Skeletal muscle cell (primary cell): ENCODE measurements at regions not wholly inside any gene's neighbourhood (a gene's known extent, or its start where the extent isn't known, plus 50 kb on each side); places are given as distances from the start of the nearest gene placed in this dataset.

Experiments used
- DNase-seq: peaks from one replicate; pipeline ENCODE4 v3.0.0-alpha.2; 2010; ENCODE audit warnings: low read depth
- H3K4me3 ChIP-seq: 2 replicates; pipeline ENCODE4 v1.5.1; 2011; ENCODE audit warnings: low read depth, mild to moderate bottlenecking, control low read depth, low read length, moderate library complexity

- no peak overlapping the region for H3K4me3 ChIP-seq
- no peak for DNase-seq
Observed at GRCh38 chr3:16089521-16089920, 85.0 kb upstream of the GALNT15 start.

GRCh38 chr3:16090024-16090423, 84.5 kb upstream of the GALNT15 start:
- DNase-seq: peak; percentile 94
- no peak overlapping the region for H3K4me3 ChIP-seq

- H3K4me3 ChIP-seq: no peak overlapping the region
- DNase-seq: no peak
Observed at GRCh38 chr3:16090706-16091105, 83.8 kb upstream of the GALNT15 start.

GRCh38 chr3:16092923-16093322, 81.6 kb upstream of the GALNT15 start:
- DNase-seq: no peak
- H3K4me3 ChIP-seq: no peak overlapping the region

- H3K4me3 ChIP-seq: no peak overlapping the region
- DNase-seq: no peak
Observed at GRCh38 chr3:16101295-16102186, 72.9 kb upstream of the GALNT15 start.

- H3K4me3 ChIP-seq: no peak overlapping the region
- DNase-seq: no peak
Observed at GRCh38 chr3:16102187-16102561, 72.3 kb upstream of the GALNT15 start.

- no peak overlapping the region for H3K4me3 ChIP-seq
- peak; percentile 47 for DNase-seq
Observed at GRCh38 chr3:16102905-16103364, 71.5 kb upstream of the GALNT15 start.

- peak; percentile 48 for DNase-seq
- no peak overlapping the region for H3K4me3 ChIP-seq
Observed at GRCh38 chr3:16103472-16103871, 71.0 kb upstream of the GALNT15 start.

GRCh38 chr3:16104156-16104555, 70.3 kb upstream of the GALNT15 start:
- no peak for DNase-seq
- no peak overlapping the region for H3K4me3 ChIP-seq

GRCh38 chr3:16106050-16106449, 68.4 kb upstream of the GALNT15 start:
- DNase-seq: no peak
- H3K4me3 ChIP-seq: no peak overlapping the region

- H3K4me3 ChIP-seq: no peak overlapping the region
- no peak for DNase-seq
Observed at GRCh38 chr3:16108424-16108823, 66.1 kb upstream of the GALNT15 start.

- H3K4me3 ChIP-seq: no peak overlapping the region
- DNase-seq: no peak
Observed at GRCh38 chr3:16109929-16110328, 64.6 kb upstream of the GALNT15 start.

GRCh38 chr3:16112910-16113504, 61.5 kb upstream of the GALNT15 start:
- no peak overlapping the region for H3K4me3 ChIP-seq

GRCh38 chr3:16113704-16114103, 60.8 kb upstream of the GALNT15 start:
- H3K4me3 ChIP-seq: no peak overlapping the region
- peak; percentile 85 for DNase-seq

More at GRCh38 chr3:16112910-16113504, 61.5 kb upstream of the GALNT15 start:
- no peak for DNase-seq

- H3K4me3 ChIP-seq: no peak overlapping the region
- no peak for DNase-seq
Observed at GRCh38 chr3:16114429-16114828, 60.1 kb upstream of the GALNT15 start.

- no peak for DNase-seq
- H3K4me3 ChIP-seq: no peak overlapping the region
Observed at GRCh38 chr3:16114930-16115329, 59.5 kb upstream of the GALNT15 start.

GRCh38 chr3:16118396-16118795, 56.1 kb upstream of the GALNT15 start:
- DNase-seq: no peak
- H3K4me3 ChIP-seq: no peak overlapping the region

- DNase-seq: no peak
- H3K4me3 ChIP-seq: no peak overlapping the region
Observed at GRCh38 chr3:16119887-16120286, 54.6 kb upstream of the GALNT15 start.

- no peak for DNase-seq
- no peak overlapping the region for H3K4me3 ChIP-seq
Observed at GRCh38 chr3:16121391-16121790, 53.1 kb upstream of the GALNT15 start.

- H3K4me3 ChIP-seq: no peak overlapping the region
- DNase-seq: no peak
Observed at GRCh38 chr3:16122155-16122554, 52.3 kb upstream of the GALNT15 start.

GRCh38 chr3:16122661-16123060, 51.8 kb upstream of the GALNT15 start:
- H3K4me3 ChIP-seq: no peak overlapping the region
- DNase-seq: no peak
